Kasumi-1 (cell line): ENCODE measurements at regions not wholly inside any gene's neighbourhood (a gene's known extent, or its start where the extent isn't known, plus 50 kb on each side); places are given as distances from the start of the nearest gene placed in this dataset.
A peak's percentile ranks its signal among the peaks of the same experiment; 100 is the strongest.

ENCODE experiments used
- DNase-seq, 2 experiments: peaks; one replicate each; lab custom pipeline; 2025; lab: John Stamatoyannopoulos, UW

DNA sequence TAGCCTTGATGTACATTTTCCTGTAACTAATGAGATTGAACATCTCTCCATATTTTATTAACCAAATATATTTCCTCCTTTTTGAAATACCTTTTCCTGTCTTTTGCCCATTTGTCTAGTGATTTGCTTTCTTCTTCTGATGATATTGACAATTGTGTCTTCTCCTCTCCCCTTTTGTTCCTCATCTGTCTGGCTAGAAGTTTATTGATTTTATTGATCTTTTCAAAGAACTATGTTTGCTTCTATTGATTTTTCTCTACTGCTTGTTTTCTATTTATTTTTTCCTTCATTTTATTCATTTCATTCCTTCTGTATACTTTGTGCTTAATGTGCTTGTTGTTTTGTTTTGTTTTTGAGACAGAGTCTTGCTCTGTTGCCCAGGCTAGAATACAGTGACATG lies 181.4 kb upstream of the SMIM23 start:
- no peak for DNase-seq

DNA sequence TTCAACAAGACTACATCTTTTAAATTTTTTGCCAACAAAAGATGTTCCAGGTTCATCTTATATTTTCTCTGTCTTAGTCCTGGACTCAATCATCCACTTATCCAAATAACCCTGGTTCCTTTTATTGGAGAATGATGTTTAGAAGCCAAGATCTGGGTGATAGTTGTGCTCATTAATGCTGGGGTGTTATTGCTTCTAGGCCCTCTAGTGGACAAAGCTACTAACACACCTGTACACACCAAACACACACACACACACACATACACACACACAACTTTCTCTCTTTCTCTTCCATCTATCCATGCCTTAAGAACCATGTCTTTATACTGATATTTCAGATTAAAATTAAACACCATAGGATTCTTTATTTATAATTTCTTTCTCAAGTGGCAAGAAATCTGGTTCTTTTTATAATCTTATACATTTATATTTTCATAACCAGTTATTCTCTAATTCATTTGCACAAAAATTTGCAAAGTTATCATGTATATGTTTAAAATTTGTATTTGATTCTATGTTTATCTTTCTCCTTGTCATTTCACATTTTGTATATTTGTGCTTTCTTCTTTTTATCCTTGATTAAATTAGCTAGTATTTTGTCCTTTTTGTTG lies 179.1 kb upstream of the SMIM23 start:
- DNase-seq: peak; percentile 5 to 35

DNA sequence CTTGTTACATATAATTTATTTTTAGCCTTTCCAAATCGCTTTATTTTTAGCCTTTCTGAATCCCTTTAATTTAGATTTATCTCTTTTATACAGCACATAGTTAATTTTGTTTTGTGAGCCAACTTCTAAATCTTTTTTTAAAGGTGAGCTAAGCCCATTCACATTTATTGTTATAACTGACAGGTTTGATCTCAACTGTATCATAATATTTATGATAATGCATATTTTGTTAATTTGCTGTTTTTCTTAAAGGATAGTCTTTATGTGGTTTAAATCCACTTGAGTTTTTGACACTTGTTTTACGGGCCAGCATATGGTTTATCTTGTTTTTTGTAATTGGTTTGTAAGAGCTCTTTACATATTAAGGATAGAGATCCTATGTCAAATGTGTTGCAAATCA lies 177.8 kb upstream of the SMIM23 start:
- no peak for DNase-seq

DNA sequence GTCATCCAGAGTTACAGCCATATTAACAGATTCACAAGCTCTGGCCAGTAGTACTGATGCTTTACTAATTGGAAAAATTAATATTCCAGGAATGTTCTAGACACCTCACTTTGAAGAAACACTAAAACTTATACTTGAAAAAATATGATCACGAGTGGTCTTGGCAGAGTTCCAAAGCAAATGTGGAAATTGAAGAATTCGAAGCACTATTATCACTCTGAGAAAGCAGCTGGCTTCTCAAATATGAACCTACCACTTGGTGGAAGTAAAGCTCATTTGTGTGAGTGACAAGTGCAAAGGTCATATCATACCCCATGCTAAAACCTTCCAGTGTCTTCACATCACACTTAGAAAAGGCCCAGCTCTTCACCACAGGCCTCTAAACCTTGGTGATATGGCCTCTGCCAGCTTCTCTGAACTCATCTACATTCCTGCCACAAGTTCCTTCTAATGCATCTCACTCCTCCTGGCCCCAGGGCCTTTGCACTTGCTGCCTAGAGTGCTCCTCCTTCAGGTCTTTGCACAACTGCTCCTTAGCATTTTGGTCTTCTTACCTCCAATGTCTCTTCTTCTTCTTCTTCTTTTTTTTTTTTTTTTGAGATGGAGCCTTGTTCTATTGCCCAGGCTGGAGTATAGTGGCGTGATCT lies 175.7 kb upstream of the SMIM23 start:
- no peak for DNase-seq

DNA sequence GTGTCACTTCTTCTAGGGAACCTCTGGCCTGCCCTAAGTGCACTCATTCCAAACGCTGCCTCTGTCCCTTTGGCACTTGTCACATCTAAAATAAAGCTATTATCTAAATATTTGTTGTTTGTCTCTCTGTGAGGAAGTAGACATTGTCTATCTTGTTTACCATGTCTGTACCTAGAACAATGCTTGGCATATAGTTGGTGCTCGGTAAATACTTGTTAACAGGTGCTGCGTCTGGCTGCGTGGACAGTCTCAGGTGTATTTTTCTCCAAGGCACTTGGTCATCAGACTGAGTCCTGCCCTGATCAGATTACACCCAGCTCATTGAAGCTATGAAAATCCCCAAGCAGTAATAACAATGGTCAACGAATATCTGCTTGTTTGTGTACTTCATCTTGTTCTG lies 174.9 kb upstream of the SMIM23 start:
- DNase-seq: no peak

DNA sequence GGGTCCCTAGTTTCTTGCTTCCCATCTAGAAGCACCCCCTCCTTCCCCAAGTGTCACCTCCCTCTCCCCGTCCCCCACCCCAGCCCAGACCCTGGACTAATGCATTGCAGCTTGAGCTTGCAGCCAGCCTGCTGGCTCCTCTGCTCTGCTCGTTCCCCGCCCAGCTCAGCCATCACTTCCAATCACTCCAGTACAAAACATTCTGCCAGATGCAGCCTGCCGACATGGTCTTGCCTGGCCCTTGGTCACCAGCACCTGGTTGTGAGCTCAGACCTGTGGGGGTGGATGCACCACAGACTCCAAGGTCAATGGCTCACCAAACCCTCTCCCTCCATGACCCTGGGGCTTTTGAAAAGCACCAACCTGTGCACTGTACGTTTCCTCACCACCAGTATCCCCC lies 172.9 kb upstream of the SMIM23 start:
- no peak for DNase-seq

DNA sequence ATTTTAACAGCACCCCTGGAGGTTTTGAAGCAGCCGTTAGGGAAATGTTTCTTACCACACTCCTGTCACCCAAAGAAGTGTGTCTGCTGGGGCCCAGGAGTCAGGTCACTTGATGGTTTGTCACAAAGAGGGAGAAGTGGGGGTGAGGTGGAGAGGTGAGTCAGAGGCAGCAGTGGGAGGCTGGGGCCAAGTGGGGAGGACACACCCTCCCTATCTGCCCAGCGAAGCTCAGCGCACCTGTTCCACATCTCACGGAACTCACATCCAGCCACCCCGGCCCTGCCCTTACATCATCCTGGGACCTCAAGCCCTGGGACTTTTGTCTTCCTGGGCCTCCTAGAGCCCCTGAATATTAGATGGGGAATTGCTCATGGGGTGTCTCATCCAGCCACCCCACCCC lies 171.1 kb upstream of the SMIM23 start:
- DNase-seq: no peak

DNA sequence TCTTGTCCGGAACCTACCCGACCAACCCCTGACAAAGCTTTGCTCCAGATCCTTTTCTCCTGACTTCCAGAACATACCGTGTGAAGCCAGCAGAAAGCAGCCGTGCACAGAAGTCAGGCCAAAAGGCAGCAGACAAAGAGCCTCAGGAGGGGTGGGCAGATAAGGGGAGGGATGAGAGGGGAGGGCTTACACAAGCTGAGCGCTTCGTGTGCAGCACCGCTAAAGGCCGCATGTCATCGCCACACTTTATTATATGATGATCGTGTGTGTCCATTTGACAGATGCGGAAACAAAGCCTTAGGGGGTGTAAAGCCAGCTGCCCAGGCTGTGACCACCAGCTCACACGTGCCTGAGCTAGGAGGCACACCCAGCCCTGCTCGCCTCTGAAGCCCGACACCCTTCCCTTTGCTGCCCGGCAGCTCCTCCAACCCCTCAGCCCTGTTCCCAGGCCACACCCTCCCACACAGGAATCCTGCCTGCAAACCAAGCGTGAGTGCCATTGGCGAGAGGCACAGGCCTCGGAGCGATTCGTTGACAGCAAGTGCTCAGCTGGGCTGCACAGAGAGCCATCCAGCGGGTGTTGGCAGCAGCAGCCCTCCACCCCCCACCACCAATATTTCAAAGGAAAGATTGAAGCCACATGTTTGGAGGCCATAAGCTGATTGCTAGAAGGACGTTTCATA lies 170.5 kb upstream of the SMIM23 start:
- no peak for DNase-seq

DNA sequence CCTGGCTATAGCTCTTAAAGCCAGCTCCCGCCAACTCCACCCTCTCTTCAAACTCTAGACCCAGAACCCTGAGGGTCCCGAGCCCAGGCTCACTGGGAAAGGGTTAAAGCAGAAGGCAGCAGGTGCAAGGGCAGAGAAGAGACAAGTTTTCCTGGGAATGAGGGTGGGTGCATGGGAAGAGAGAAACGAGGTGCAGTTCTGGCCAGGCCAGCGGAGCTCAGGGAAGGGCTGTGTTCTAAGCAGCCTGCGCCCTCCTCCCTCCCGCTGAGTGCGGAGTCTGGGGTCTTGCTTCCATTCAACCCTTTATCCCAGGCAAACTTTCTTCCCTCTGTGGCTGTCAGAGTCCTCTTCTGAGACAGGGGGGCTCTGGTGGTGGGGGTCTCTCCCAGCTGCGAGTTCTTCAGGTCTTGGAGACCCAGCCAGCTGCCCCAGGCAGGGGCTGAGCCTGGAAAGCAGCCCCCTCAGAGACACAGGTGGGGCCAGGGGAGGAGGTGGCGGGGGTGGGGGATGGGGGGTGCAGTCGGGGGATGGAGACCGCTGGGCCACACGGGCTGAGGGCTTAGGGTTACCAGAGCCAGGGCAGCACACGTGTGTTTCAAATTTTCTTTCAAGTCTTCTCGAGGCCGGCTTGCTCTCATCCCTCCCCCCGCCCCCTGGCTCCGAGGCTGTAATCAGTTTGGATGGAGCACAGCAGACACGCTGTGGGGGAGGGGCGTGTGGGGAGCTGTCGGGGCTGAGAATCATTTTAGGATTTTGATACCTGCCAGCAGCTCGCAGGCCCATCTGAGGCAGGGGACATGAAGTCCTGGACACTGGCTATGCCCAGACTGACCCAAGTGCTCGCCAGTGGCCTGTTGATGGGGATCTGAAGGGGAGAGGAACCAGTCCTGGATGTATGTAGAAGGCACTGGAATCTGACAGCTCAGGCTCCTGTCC lies 169.6 kb upstream of the SMIM23 start:
- no peak for DNase-seq

DNA sequence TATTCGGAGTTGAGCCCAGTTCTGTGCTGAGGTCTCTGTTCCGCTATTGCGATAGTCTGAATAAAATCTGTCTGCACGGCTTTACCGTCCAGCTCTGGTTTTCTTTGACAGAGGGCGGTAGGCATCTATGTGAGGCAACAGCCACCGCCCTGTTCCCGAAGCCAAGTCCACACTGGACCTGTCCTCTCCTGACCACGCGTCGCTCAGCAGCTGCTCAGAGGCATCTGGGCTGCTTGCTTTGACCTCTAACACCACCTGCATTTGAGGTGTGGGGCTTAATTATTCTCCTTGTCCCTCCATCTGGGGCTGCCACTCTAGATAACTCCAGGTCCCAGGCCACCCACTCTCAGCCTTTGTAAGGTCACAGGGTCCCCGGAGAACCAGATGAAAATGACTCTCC lies 168.4 kb upstream of the SMIM23 start:
- no peak for DNase-seq

DNA sequence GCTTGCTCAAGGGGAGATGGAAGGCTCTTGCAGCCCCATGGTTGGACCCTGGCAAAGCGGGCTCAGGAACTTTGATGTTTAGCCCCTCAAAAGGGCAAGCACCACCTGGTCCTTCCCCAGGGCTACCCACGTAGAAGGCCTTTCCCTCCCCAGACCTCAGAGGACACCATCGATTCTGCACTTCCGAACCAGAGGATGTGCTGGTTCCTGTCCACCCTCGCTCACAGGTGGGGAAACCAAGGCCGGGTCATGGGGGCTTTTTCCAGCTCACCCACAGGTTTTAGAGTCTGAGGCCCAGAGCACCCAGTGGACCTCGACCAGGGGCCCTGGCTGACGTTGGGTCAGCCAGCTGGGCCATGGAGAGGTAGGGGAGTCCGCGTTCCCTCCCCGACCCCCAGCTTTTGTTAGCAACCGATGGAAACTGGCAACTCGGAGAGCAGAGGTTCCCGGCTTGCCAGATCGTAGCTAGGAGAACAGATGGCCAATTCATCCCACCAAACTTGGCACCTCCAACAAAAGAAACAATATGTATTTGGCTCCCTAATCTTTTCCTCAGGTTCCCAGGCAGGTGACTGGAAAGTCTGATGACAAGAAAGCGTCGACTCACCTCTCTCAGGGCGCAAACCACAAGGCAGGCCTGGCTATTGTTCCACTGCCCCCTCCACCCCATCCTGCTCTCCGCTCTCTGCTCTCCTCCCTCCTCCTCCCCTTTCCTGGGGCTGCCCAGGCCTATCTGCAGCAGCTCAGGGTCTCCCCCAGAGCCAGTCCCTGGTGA lies 167.6 kb upstream of the SMIM23 start:
- DNase-seq: no peak

DNA sequence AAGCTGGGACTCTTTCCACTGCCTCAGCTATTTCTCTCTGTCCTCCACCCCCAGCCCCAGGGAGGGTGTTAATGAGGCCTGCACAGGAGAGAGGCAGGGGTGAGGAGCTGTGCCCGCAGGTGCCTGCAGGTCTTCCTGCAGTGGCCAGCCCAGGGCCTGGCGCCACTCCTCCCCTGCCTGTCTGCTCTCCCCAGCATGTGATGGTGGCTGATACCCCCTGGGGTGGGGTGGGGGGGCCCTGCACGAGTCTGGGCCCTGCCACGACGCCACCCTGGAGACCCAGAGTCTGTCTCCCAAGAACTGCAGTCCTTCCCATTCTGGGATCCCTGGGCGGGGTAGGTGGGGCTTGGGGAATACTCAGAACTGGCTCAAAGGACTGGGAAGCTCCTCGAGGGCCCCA lies 166.4 kb upstream of the SMIM23 start:
- DNase-seq: no peak

DNA sequence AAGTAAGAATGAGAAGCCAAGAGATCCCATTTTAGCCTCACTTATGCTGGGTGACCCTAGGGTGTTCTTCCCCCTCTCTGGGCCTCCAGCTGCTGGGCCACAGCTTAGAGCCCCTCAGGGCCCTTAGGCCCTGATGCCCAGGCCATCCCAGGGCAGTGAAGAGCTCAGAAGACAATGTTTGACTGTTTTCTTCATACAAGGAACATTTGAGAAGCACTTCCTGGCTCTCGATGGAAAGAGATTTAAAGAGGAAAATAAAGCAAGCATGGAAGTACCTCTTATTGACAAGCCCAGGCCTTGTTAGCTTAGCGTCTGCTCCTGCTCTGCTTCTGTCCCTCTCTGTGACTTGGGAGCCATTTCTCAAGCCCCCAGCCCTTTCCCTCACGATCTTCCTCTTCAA lies 165.9 kb upstream of the SMIM23 start:
- no peak for DNase-seq

DNA sequence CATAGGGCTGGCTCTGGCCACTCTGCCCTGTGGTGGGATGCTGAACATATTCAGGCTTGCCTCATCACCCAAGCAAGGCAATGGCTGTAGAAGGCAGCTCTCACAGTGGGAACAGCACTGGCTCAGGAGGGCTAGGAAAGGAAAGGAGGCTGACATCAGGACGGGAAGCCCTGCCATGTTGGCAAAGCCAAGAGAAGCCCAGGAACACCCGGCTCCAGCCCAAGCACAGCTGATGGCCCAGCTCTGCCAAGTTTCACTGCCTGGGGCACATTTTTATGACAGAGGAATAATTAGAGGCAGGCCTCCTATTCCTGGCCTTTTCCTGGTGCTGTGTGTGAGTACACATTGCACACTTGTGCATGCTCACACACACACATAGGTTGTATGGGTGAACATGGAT lies 163.6 kb upstream of the SMIM23 start:
- DNase-seq: no peak

DNA sequence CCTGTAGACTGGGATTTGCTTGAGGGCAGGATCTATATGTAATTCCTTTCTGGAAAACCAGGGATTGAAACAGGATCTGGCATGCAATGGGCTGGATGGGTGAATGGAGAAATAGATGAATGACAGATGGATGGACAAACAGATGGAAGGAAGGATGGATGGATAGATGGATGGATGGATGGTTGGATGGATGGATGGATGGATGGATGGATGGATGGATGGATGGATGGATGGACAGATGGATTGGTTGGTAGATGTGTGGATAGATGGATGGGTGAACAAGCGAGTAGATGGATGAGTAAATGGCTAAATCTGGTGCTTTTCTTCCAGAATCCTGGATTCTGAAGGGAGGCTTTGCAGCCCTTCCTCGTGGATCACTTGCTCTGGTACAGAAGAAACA lies 162.5 kb upstream of the SMIM23 start:
- DNase-seq: no peak

DNA sequence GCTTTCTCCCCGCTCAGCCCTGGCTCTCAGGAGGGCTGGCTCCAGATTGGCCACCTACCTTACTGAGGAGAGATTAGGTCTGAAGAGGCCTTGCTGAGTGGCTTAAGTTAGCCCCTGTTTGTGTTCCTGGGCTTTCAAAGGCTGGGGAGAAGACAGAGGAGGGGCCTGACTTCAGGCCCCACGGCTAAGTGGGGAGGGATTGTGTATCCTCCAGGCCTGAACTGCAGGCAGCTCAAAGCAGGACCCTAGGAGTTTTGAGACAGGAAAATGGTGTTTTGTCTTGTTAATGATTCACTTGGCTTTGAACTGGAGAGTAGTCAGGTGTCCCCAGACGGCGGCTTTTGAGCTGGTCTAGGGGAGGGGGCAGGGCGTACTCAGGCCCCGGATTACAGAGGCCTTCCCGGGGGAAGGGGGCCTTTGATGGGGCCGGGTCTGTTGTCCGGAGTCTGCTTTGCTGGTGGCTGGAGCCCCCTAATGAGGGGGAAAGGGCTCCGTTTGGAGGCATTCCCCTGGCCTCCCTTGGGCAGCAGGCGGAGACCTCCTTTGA lies 162.0 kb upstream of the SMIM23 start:
- no peak for DNase-seq

DNA sequence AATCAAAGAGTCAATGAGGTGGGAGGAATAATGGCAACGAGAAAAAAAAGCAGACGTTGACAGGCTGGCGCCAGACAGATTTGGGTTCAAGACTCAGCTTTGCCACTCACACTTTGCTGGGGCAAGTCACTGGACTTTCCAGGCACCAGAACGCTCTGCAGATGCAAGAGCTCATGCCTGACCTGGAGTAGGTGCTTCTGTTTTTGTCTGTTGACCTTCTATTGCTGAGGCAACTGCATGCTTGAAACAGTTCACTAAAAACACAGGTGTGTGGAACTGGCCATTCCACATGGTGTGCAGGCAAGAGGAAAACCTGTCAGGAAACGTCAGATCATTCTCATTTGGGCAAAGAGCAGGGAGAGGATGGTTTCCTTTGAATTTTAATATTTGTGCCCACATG lies 161.2 kb upstream of the SMIM23 start:
- no peak for DNase-seq

DNA sequence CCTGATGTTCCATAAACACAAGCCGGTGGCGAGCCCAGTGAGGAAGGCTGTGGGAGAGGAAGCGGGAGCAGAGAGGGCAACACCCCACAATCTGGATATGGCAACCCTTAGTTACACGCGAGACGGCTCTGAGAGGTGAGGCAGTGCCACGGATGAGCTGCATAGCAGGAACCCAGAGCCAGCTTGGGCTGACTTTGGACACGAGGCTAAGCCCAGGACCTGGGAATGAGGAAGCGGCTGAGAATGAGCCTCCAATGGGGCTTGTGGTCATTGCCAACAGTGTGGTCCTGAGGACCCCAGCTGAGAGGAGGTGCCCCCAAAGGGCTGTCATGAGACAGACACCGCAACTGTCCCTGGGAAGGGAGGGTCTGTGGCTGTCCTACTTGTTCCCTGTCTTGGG lies 160.0 kb upstream of the SMIM23 start:
- no peak for DNase-seq

DNA sequence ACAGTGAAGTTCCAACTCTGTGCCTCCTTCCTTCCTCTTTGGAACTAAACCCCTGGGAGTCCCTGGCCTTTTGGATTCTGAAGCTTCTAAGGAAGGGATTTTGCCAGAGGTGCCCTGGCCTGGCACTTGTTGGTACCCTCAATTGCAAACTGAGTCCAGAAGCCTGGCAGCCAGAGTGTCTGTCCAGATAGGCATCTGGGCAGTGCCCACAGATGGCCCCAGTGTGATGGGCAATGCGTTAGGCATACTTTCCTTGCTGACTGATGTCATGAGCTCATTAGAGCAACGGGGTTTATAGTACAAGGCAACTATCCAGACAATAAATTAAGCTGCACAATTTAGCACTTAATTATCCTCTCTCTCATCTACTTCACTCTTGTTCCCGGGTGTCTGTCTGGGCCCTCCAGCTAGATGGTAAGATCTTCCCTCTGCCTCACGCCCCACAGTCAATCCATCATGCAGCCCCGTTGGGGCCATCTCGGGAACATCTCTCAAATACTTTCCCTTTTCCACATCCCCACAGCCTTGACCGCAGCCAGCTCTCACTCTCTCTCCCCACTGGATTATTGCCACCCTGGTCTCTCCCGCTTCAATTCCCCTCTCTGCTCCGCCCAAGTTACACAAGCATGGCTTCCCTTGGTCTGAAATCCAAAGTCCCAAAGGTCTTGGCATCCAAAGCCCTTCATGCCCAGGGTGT lies 157.5 kb upstream of the SMIM23 start:
- no peak for DNase-seq

DNA sequence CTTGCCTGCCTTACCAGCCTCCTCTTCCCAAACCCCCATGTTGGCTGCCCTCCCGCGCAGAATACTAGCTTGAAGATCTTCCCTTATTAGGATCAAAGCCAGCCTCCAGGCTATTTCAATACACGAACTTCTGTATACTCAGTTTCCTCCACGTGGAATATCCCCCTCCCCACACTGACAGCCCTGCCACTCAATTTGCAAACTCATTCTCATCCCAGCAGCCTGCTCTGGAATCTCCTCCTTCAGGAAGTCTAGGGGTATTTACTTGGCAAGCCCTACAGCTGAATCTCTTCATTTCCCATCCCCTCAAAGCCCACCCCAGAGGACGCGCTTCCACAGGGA lies 157.0 kb upstream of the SMIM23 start:
- no peak for DNase-seq

DNA sequence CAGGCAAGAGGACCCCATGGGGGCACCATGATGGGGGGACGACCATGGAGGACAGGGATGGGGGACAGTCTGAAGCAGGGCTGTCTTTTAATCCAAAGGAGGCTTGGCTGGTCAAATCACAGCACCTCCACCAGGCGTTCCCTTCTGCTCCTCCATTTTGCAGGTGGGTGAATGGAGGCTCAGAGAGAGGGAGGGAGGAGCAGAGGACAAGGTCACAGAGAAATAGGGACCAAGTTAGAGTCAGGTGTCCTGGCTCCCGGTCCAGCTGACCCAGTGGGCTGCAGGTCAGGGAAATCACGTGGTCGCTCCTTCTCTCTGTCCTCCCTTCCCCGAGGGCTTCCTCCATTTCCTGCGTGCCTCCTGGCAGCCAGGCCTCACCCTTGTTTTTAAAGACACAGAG lies 156.4 kb upstream of the SMIM23 start:
- DNase-seq: no peak
